ENCODE measurements at regions not wholly inside any gene's neighbourhood (a gene's known extent, or its start where the extent isn't known, plus 50 kb on each side); places are given as distances from the start of the nearest gene placed in this dataset.

- H3K4me1 ChIP-seq = peaks cover 0 to 10% (median 3%) of the 10 kb centered on the region in 4 donors
- intact Hi-C loops (cut with DNase I) = no loop called here
- no peaks in the 10 kb centered on the region for H3K27me3 ChIP-seq
- no peak for DNase-seq
- WGBS, 2 donors = 95 to 96% methylated on average over 2 of the region's 2 CpGs
- no peaks in the 10 kb centered on the region for H3K9me3 ChIP-seq
- TF ChIP-seq POLR2A (IDR thresholded peaks at IDR 0.05) = no peak
- TF ChIP-seq, protein P1, sequence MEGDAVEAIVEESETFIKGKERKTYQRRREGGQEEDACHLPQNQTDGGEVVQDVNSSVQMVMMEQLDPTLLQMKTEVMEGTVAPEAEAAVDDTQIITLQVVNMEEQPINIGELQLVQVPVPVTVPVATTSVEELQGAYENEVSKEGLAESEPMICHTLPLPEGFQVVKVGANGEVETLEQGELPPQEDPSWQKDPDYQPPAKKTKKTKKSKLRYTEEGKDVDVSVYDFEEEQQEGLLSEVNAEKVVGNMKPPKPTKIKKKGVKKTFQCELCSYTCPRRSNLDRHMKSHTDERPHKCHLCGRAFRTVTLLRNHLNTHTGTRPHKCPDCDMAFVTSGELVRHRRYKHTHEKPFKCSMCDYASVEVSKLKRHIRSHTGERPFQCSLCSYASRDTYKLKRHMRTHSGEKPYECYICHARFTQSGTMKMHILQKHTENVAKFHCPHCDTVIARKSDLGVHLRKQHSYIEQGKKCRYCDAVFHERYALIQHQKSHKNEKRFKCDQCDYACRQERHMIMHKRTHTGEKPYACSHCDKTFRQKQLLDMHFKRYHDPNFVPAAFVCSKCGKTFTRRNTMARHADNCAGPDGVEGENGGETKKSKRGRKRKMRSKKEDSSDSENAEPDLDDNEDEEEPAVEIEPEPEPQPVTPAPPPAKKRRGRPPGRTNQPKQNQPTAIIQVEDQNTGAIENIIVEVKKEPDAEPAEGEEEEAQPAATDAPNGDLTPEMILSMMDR (IDR thresholded peaks at IDR 0.05) = no peak
- TF ChIP-seq EP300 (IDR thresholded peaks at IDR 0.05) = no peak
- no peak for TF ChIP-seq POLR2AphosphoS5 (IDR thresholded peaks at IDR 0.05)
- no peak overlapping the region for H3K27ac ChIP-seq
- H3K4me3 ChIP-seq = no peak overlapping the region
- H3K36me3 ChIP-seq = no peaks in the 10 kb centered on the region
Measured at GRCh38 chr18:45556222-45556621, 59.1 kb upstream of the SLC14A2 start.

DNA sequence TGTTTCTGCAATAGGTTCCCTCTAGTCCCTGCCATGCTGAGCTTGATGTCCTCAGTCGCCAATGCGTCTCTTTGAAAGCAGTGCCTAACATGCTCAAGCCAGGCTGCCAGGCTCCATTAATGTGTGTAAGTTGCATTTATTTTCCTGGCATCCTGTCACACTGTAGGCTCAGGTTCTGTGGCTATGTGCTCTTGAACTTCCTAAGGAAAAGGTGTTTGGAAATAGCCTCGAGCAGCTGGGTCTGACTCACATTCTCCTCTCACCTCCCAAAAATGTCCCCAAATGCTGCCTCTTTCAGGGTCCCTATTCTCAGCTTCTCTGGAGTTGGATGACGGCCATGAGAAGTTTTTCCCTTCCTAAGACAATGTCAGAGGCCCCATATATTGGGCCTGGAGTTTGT, 58.0 kb upstream of the SLC14A2 start:
- H3K36me3 ChIP-seq = no peaks in the 10 kb centered on the region
- TF ChIP-seq POLR2AphosphoS5 (IDR thresholded peaks at IDR 0.05) = no peak
- no peak for TF ChIP-seq EP300 (IDR thresholded peaks at IDR 0.05)
- no peak for TF ChIP-seq POLR2A (IDR thresholded peaks at IDR 0.05)
- TF ChIP-seq, protein P1 (IDR thresholded peaks at IDR 0.05) = no peak
- H3K27ac ChIP-seq = no peak overlapping the region
- H3K4me1 ChIP-seq = peaks cover 0 to 11% (median 5%) of the 10 kb centered on the region in 4 donors
- no peak for DNase-seq
- H3K4me3 ChIP-seq = no peak overlapping the region
- H3K27me3 ChIP-seq = no peaks in the 10 kb centered on the region
- intact Hi-C loops (cut with DNase I) = no loop called here
- 83 to 84% methylated on average over 4 of the region's 4 CpGs for WGBS, 2 donors
- H3K9me3 ChIP-seq = no peaks in the 10 kb centered on the region

- TF ChIP-seq, protein P1 (IDR thresholded peaks at IDR 0.05) = no peak
- TF ChIP-seq POLR2A (IDR thresholded peaks at IDR 0.05) (no peak), POLR2AphosphoS5 (IDR thresholded peaks at IDR 0.05) (no peak), EP300 (IDR thresholded peaks at IDR 0.05) (no peak)
- no peaks in the 10 kb centered on the region for H3K27me3 ChIP-seq
- H3K9me3 ChIP-seq = no peaks in the 10 kb centered on the region
- no peak overlapping the region for H3K27ac ChIP-seq
- DNase-seq = no peak
- H3K4me1 ChIP-seq = peaks cover 0 to 16% (median 10%) of the 10 kb centered on the region in 4 donors
- intact Hi-C loops (cut with DNase I) = no loop called here
- H3K36me3 ChIP-seq = no peaks in the 10 kb centered on the region
- H3K4me3 ChIP-seq = no peak overlapping the region
Measured at GRCh38 chr18:45557779-45558178, 57.5 kb upstream of the SLC14A2 start.

DNA sequence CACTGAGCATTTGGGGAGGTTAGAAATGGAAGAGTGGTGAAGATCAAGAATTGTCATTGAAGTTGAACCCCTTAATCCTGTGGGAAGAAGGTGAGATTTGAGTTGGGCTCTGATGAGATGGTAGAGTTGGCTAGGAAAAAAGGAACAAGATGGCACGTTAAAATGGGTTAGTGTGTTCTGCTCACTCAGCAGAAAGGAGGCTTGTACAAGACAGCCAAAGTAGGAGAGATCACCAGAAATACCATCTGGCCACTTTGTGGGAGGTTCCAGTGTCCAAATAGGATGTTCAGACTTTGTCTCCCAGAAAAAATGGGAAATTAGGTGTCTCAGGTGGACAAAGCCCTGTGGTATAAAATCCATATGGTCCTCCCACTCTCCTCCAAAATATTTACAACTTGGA, 56.0 kb upstream of the SLC14A2 start:
- no peaks in the 10 kb centered on the region for H3K9me3 ChIP-seq
- intact Hi-C loops (cut with DNase I) = no loop called here
- H3K27ac ChIP-seq = no peak overlapping the region
- WGBS, 2 donors = 88 to 95% methylated on average over 1 of the region's 1 CpG
- TF ChIP-seq, protein P1 (IDR thresholded peaks at IDR 0.05) = no peak
- no peak for TF ChIP-seq POLR2AphosphoS5 (IDR thresholded peaks at IDR 0.05)
- TF ChIP-seq EP300 (IDR thresholded peaks at IDR 0.05) = no peak
- TF ChIP-seq POLR2A (IDR thresholded peaks at IDR 0.05) = no peak
- H3K4me3 ChIP-seq = no peak overlapping the region
- no peaks in the 10 kb centered on the region for H3K27me3 ChIP-seq
- no peak for DNase-seq
- H3K4me1 ChIP-seq = peaks cover 0 to 17% (median 13%) of the 10 kb centered on the region in 4 donors
- no peaks in the 10 kb centered on the region for H3K36me3 ChIP-seq

- no peak overlapping the region for H3K27ac ChIP-seq
- 88 to 91% methylated on average over 4 of the region's 4 CpGs for WGBS, 2 donors
- intact Hi-C loops (cut with DNase I) = no loop called here
Measured at GRCh38 chr18:45560870-45561269, 54.4 kb upstream of the SLC14A2 start.

More at GRCh38 chr18:45560870-45561269, 54.4 kb upstream of the SLC14A2 start:
- Histone ChIP-seq H3K27me3 (no peaks in the 10 kb centered on the region), H3K36me3 (no peaks in the 10 kb centered on the region), H3K4me3 (no peak overlapping the region), H3K9me3 (no peaks in the 10 kb centered on the region), H3K4me1 (peaks cover 0 to 12% (median 11%) of the 10 kb centered on the region in 4 donors)
- TF ChIP-seq, protein P1 (IDR thresholded peaks at IDR 0.05) = no peak
- TF ChIP-seq EP300 (IDR thresholded peaks at IDR 0.05) = no peak
- no peak for TF ChIP-seq POLR2AphosphoS5 (IDR thresholded peaks at IDR 0.05)
- no peak for TF ChIP-seq POLR2A (IDR thresholded peaks at IDR 0.05)
- DNase-seq = no peak
